SK-N-SH (cell line): ENCODE measurements at regions not wholly inside any gene's neighbourhood (a gene's known extent, or its start where the extent isn't known, plus 50 kb on each side); places are given as distances from the start of the nearest gene placed in this dataset.

Experiments used
- CTCF ChIA-PET: fragments of 300-600, 350-600 bp; formaldehyde crosslinking; extraction: SDS; loops from one replicate; lab custom pipeline; 2021; lab: Yijun Ruan, JAX
- POLR2A ChIA-PET: fragments of 350-600 bp; sonication (Branson Sonifier 250); formaldehyde crosslinking; extraction: SDS; loops from one replicate; lab custom pipeline; 2020; ENCODE audit warnings: antibody characterized with exemption, inconsistent platforms; lab: Yijun Ruan, JAX
- DNase-seq: peaks from one replicate; pipeline ENCODE4 v3.0.0; 2012
- H2AFZ ChIP-seq: fragments of 200-600 bp; sonication (generic); 2 replicates; pipeline ENCODE4 v1.8.1; 2016; ENCODE audit warnings: antibody characterized with exemption, mild to moderate bottlenecking, low read depth
- H3F3A ChIP-seq: fragments of 200-600 bp; sonication (generic); replicated peaks from 2 replicates; pipeline ENCODE3; 2016; ENCODE audit warnings: antibody characterized with exemption, mild to moderate bottlenecking; ENCODE audit not compliant: insufficient read depth
- H3K27ac ChIP-seq, 2 experiments: fragments of 200-500 bp in 1 of 2; fragments of 200-600 bp in 1 of 2; sonication (Bioruptor generic) in 1 of 2; sonication (generic), shearing (Covaris generic) in 1 of 2; 2 replicates each; pipeline versions ENCODE4 v1.5.1 to v1.6.1; 2014 to 2016; ENCODE audit warnings: low read depth in 2 of 2, inconsistent platforms in 1 of 2, low read length in 1 of 2, mild to moderate bottlenecking in 1 of 2, mixed read lengths in 1 of 2
- H3K27me3 ChIP-seq: fragments of 200-600 bp; sonication (generic), shearing (Covaris generic); 2 replicates; pipeline ENCODE4 v1.6.1; 2016; ENCODE audit warnings: mixed run types; ENCODE audit not compliant: insufficient read depth
- H3K36me3 ChIP-seq, 2 experiments: fragments of 200-500 bp in 1 of 2; fragments of 200-600 bp in 1 of 2; sonication (Bioruptor generic) in 1 of 2; sonication (generic) in 1 of 2; replicated peaks in 1 of 2; 2 replicates each; pipeline versions ENCODE3 to v1.5.1; 2014 to 2016; ENCODE audit warnings: low read length in 1 of 2, mild to moderate bottlenecking in 1 of 2; ENCODE audit not compliant: insufficient read depth in 2 of 2, control insufficient read depth in 1 of 2
- H3K4me1 ChIP-seq, 2 experiments: fragments of 200-500 bp in 1 of 2; fragments of 200-600 bp in 1 of 2; sonication (Bioruptor generic) in 1 of 2; sonication (generic), shearing (Covaris generic) in 1 of 2; 2 replicates each; pipeline versions ENCODE4 v1.5.1 to v1.6.1; 2014 to 2016; ENCODE audit warnings: low read depth in 1 of 2, low read length in 1 of 2, mixed run types in 1 of 2; ENCODE audit not compliant: insufficient read depth in 2 of 2, control insufficient read depth in 1 of 2
- H3K4me2 ChIP-seq: fragments of 200-600 bp; sonication (generic), shearing (Covaris generic); 2 replicates; pipeline ENCODE4 v1.6.1; 2017; ENCODE audit warnings: mixed run types
- H3K4me3 ChIP-seq, 2 experiments: fragments of 200-500 bp in 1 of 2; fragments of 200-600 bp in 1 of 2; sonication (Bioruptor generic) in 1 of 2; sonication (generic), shearing (Covaris generic) in 1 of 2; 2 replicates each; pipeline versions ENCODE4 v1.5.1 to v1.8.1; 2014 to 2016; ENCODE audit warnings: low read depth in 2 of 2, inconsistent platforms in 1 of 2, low read length in 1 of 2, mild to moderate bottlenecking in 1 of 2, mixed read lengths in 1 of 2, moderate library complexity in 1 of 2
- H3K79me2 ChIP-seq: fragments of 200-600 bp; sonication (generic); 2 replicates; pipeline ENCODE4 v1.8.1; 2017; ENCODE audit warnings: mild to moderate bottlenecking; ENCODE audit not compliant: insufficient read depth
- H3K9ac ChIP-seq: fragments of 200-600 bp; sonication (generic); 2 replicates; pipeline ENCODE4 v1.6.1; 2017; ENCODE audit warnings: mixed run types
- H3K9me2 ChIP-seq: fragments of 200-600 bp; sonication (generic); 2 replicates; pipeline ENCODE4 v1.6.1; 2017; ENCODE audit warnings: mixed run types
- H3K9me3 ChIP-seq: fragments of 200-600 bp; sonication (generic); 2 replicates; pipeline ENCODE4 v1.6.1; 2017; ENCODE audit warnings: mixed run types, mild to moderate bottlenecking, moderate library complexity
- H4K20me1 ChIP-seq: fragments of 200-600 bp; sonication (generic); 2 replicates; pipeline ENCODE4 v1.6.1; 2017; ENCODE audit warnings: mild to moderate bottlenecking, mixed run types; ENCODE audit not compliant: insufficient read depth
- ELF1 ChIP-seq: IDR thresholded peaks from 2 replicates; pipeline ENCODE4 v1.4.0; 2012
- FOSL2 ChIP-seq: IDR thresholded peaks from 2 replicates; pipeline ENCODE4 v1.4.0; 2012; ENCODE audit warnings: low read depth, mild to moderate bottlenecking, moderate library complexity, borderline replicate concordance
- FOXJ3 ChIP-seq: sonication (generic); formaldehyde crosslinking; IDR thresholded peaks from 2 replicates; pipeline ENCODE4 v1.5.1; 2020; ENCODE audit warnings: mild to moderate bottlenecking, missing genetic modification reagents
- FOXM1 ChIP-seq: IDR thresholded peaks from 2 replicates; pipeline ENCODE4 v1.4.0; 2012; ENCODE audit warnings: low read depth, mild to moderate bottlenecking
- GABPA ChIP-seq: IDR thresholded peaks from 2 replicates; pipeline ENCODE4 v1.4.0; 2012; ENCODE audit warnings: low read depth, mild to moderate bottlenecking
- GATA2 ChIP-seq: sonication (generic); formaldehyde crosslinking; IDR thresholded peaks from 2 replicates; pipeline ENCODE4 v1.5.0; 2020; ENCODE audit warnings: mild to moderate bottlenecking, missing genetic modification reagents
- MXI1 ChIP-seq: IDR thresholded peaks from 2 replicates; pipeline ENCODE4 v1.6.1; 2012; ENCODE audit warnings: mild to moderate bottlenecking, low read depth, low read length, improper control_type of control experiment
- NRF1 ChIP-seq: IDR thresholded peaks from 2 replicates; pipeline ENCODE4 v1.6.1; 2012; ENCODE audit warnings: low read depth, mild to moderate bottlenecking, low read length
- POLR2AphosphoS5 ChIP-seq: IDR thresholded peaks from 2 replicates; pipeline ENCODE4 v1.6.1; 2012; ENCODE audit warnings: low read depth, low read length
- RXRA ChIP-seq: IDR thresholded peaks from 2 replicates; pipeline ENCODE4 v1.4.0; 2012; ENCODE audit warnings: low read depth, mild to moderate bottlenecking, borderline replicate concordance
- SIN3A ChIP-seq: IDR thresholded peaks from 2 replicates; pipeline ENCODE4 v1.6.1; 2012; ENCODE audit warnings: low read depth, mild to moderate bottlenecking, low read length, moderate library complexity, borderline replicate concordance
- SMC3 ChIP-seq: IDR thresholded peaks from 2 replicates; pipeline ENCODE4 v1.6.1; 2012; ENCODE audit warnings: low read depth, low read length, improper control_type of control experiment
- TAF1 ChIP-seq: IDR thresholded peaks from 2 replicates; pipeline ENCODE4 v1.6.1; 2012; ENCODE audit warnings: low read depth, mild to moderate bottlenecking, low read length, moderate library complexity, borderline replicate concordance
- TCF12 ChIP-seq: IDR thresholded peaks from 2 replicates; pipeline ENCODE4 v1.4.0; 2012
- TEAD4 ChIP-seq: IDR thresholded peaks from 2 replicates; pipeline ENCODE4 v1.4.0; 2012; ENCODE audit warnings: mild to moderate bottlenecking, borderline replicate concordance; ENCODE audit not compliant: insufficient read depth
- WGBS: methylation state at CpG from one replicate; pipeline ENCODE4 v1.1.6; 2017; ENCODE audit warnings: low lambda C conversion rate; 5-methylcytosine and 5-hydroxymethylcytosine counted together
- TF ChIP-seq, protein P1 (sequence below): IDR thresholded peaks from 2 replicates; pipeline ENCODE4 v1.4.0; 2012; ENCODE audit warnings: low read depth, borderline replicate concordance
- TF ChIP-seq, protein P2 (sequence below): fragments of 150-350 bp; IDR thresholded peaks from 2 replicates; pipeline ENCODE4 v1.6.1; 2016; ENCODE audit warnings: mild to moderate bottlenecking, low read depth, low read length
- TF ChIP-seq, protein P3 (sequence below): fragments of 200-600 bp; sonication (generic); IDR thresholded peaks from 2 replicates; pipeline ENCODE4 v1.6.1; 2017; ENCODE audit warnings: antibody characterized with exemption, mild to moderate bottlenecking, moderate library complexity
- TF ChIP-seq, protein P4 (sequence below): fragments of 150-350 bp; IDR thresholded peaks from 2 replicates; pipeline ENCODE4 v1.6.1; 2017; ENCODE audit warnings: antibody characterized with exemption, low read length, low read depth, borderline replicate concordance

DNA sequence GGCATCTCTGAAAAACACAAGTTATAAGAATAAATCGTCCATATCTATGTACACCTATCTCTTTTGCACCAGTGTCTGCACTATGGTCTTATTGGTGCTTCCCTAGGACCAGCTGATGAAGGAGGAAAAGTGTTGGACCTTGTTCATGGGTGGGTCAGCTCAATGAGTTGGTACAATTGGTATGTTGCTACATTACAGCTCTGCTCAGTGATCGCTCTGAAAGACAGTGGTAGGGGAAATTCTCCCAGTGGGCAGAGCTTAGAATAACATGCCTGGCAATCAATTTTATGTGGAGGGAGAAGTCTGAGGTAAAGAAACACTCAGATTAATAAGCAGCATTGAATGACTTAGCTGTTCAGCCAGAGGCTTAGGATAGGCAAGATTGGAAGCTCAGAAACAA is 138.7 kb upstream of the KL start (continued):
- TF ChIP-seq, protein P1, sequence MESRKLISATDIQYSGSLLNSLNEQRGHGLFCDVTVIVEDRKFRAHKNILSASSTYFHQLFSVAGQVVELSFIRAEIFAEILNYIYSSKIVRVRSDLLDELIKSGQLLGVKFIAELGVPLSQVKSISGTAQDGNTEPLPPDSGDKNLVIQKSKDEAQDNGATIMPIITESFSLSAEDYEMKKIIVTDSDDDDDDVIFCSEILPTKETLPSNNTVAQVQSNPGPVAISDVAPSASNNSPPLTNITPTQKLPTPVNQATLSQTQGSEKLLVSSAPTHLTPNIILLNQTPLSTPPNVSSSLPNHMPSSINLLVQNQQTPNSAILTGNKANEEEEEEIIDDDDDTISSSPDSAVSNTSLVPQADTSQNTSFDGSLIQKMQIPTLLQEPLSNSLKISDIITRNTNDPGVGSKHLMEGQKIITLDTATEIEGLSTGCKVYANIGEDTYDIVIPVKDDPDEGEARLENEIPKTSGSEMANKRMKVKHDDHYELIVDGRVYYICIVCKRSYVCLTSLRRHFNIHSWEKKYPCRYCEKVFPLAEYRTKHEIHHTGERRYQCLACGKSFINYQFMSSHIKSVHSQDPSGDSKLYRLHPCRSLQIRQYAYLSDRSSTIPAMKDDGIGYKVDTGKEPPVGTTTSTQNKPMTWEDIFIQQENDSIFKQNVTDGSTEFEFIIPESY = no peak
- no peak for TF ChIP-seq SIN3A
- no peak for TF ChIP-seq TCF12

DNA sequence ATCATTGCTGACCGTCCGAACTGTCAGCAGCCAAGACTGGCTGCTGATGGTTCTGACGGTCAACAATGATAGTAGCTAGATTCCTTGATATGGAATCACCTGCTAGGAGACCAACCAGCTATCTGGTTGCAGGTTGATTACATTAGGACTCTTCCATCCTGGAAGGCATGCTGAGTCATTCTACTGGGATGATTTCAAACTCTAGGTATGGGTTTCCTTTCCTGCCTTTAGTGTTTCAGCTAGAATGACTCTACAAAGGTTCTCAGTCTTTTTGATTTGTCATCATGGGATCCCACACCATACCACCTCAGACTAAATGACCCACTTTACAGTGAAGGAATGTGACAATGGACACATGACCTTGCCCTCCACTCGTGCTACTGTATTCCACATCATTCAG is 138.1 kb upstream of the KL start:
- CTCF ChIA-PET = interaction anchor here (1.1 kb wide), 1 partner anchor 34 kb away, joined by 4 read pairs; no protein-coding TSS in a partner anchor

DNA sequence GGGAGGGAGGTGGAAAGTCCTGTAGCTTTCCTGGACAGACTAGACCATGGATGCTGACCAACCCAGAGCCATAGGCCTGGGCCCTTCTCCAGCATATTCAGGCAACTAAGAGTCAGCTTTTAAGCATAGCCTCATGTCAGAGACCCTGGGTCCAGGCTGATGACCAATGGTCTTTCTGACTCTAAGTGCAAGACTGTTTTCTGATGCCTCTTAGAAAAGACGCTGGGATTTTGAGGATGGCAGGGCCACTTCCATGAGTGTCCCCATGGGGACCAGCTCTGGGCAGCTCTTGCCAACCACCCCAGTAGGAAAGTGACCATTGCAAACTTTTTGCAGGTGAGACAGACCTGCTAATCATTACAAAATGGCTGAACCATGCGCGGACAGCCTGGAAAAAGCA is 135.6 kb upstream of the KL start:
- WGBS = 83% methylated on average over 3 of the region's 3 CpGs
- Histone ChIP-seq H3K4me1 (peaks cover 4 to 11% of the 10 kb centered on the region in 2 experiments; a peak in 2 of 4 replicates), H3K27ac (no peak overlapping the region), H3K9me2 (no peaks in the 10 kb centered on the region), H3K9ac (no peak overlapping the region), H3F3A (no peaks in the 10 kb centered on the region), H3K4me2 (no peak overlapping the region), H2AFZ (no peak overlapping the region), H4K20me1 (no peaks in the 10 kb centered on the region), H3K27me3 (no peaks in the 10 kb centered on the region), H3K79me2 (no peaks in the 10 kb centered on the region), H3K4me3 (no peak overlapping the region), H3K9me3 (no peaks in the 10 kb centered on the region), H3K36me3 (no peaks in the 10 kb centered on the region)
- CTCF ChIA-PET = no interaction called here
- POLR2A ChIA-PET = no interaction called here
- DNase-seq = no peak
- no peak for TF ChIP-seq GATA2 (CRISPR knock-in tag)
- TF ChIP-seq FOXJ3 (CRISPR knock-in tag) = no peak
- no peak for TF ChIP-seq RXRA
- no peak for TF ChIP-seq MXI1
- TF ChIP-seq NRF1 = no peak
- TF ChIP-seq SMC3 = no peak
- TF ChIP-seq GABPA = no peak
- no peak for TF ChIP-seq POLR2AphosphoS5
- no peak for TF ChIP-seq TAF1
- TF ChIP-seq, protein P2, sequence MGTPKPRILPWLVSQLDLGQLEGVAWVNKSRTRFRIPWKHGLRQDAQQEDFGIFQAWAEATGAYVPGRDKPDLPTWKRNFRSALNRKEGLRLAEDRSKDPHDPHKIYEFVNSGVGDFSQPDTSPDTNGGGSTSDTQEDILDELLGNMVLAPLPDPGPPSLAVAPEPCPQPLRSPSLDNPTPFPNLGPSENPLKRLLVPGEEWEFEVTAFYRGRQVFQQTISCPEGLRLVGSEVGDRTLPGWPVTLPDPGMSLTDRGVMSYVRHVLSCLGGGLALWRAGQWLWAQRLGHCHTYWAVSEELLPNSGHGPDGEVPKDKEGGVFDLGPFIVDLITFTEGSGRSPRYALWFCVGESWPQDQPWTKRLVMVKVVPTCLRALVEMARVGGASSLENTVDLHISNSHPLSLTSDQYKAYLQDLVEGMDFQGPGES = no peak
- TF ChIP-seq, protein P3, sequence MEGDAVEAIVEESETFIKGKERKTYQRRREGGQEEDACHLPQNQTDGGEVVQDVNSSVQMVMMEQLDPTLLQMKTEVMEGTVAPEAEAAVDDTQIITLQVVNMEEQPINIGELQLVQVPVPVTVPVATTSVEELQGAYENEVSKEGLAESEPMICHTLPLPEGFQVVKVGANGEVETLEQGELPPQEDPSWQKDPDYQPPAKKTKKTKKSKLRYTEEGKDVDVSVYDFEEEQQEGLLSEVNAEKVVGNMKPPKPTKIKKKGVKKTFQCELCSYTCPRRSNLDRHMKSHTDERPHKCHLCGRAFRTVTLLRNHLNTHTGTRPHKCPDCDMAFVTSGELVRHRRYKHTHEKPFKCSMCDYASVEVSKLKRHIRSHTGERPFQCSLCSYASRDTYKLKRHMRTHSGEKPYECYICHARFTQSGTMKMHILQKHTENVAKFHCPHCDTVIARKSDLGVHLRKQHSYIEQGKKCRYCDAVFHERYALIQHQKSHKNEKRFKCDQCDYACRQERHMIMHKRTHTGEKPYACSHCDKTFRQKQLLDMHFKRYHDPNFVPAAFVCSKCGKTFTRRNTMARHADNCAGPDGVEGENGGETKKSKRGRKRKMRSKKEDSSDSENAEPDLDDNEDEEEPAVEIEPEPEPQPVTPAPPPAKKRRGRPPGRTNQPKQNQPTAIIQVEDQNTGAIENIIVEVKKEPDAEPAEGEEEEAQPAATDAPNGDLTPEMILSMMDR = no peak
- TF ChIP-seq, protein P1 = no peak
- no peak for TF ChIP-seq SIN3A
- TF ChIP-seq, protein P4, sequence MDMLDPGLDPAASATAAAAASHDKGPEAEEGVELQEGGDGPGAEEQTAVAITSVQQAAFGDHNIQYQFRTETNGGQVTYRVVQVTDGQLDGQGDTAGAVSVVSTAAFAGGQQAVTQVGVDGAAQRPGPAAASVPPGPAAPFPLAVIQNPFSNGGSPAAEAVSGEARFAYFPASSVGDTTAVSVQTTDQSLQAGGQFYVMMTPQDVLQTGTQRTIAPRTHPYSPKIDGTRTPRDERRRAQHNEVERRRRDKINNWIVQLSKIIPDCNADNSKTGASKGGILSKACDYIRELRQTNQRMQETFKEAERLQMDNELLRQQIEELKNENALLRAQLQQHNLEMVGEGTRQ = no peak
- no peak for TF ChIP-seq ELF1
- no peak for TF ChIP-seq TEAD4
- TF ChIP-seq FOXM1 = no peak

More for the DNA sequence above, 138.1 kb upstream of the KL start:
- no peaks in the 10 kb centered on the region for H3K36me3 ChIP-seq
- H4K20me1 ChIP-seq = no peaks in the 10 kb centered on the region
- H3K9me3 ChIP-seq = no peaks in the 10 kb centered on the region
- no peaks in the 10 kb centered on the region for H3K9me2 ChIP-seq
- no peak overlapping the region for H3K4me2 ChIP-seq
- POLR2A ChIA-PET = no interaction called here
- H3K9ac ChIP-seq = no peak overlapping the region
- peaks cover 0 to 11% of the 10 kb centered on the region in 2 experiments; a peak in 3 of 4 replicates for H3K4me1 ChIP-seq
- H3K27ac ChIP-seq = no peak overlapping the region
- H3K4me3 ChIP-seq = no peak overlapping the region
- H3K27me3 ChIP-seq = no peaks in the 10 kb centered on the region
- H3K79me2 ChIP-seq = no peaks in the 10 kb centered on the region
- TF ChIP-seq TEAD4 = no peak
- peak; percentile 28; the same call in 1 of the 2 replicates for TF ChIP-seq FOSL2
- DNase-seq = no peak
- WGBS = 57% methylated on average over 4 of the region's 4 CpGs
- no peaks in the 10 kb centered on the region for H3F3A ChIP-seq
- no peak overlapping the region for H2AFZ ChIP-seq
